ENCODE measurements at regions not wholly inside any gene's neighbourhood (a gene's known extent, or its start where the extent isn't known, plus 50 kb on each side); places are given as distances from the start of the nearest gene placed in this dataset.

DNA sequence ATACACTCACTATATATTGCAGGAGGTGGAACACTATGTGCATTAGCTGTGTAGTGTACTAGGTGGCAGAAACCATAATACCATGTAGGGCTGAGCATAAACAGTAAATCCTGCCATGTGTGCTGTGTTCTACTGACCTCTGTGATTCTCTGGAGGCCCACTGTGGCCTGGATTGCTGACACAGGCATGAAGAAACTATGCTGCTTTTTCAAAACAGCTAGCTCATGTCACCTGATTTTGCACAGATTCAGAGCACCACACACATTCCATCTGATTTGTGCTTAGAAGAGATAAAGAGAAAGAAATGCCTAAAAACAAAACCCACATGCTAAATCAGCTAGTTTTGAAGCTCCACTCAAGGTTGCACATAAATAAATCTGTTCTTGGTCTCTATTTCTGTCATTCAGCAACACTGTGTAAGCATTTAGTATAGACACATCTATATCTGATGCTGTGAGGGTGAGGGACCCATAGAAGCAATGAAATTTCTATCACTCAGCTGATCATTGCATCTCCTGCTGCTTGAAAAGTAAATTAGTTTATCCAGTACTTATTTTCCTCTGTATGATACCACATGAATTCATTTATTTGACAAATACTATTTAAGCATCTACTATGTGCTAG lies 1007.7 kb upstream of the SEMA6D start:
- no peak for DNase-seq (ENCODE audit: insufficient read length)
- no peak for FAIRE-seq
- no peak for TF ChIP-seq POLR2AphosphoS5 (IDR thresholded peaks at IDR 0.05; ENCODE audit: low read depth, low read length)
- TF ChIP-seq POLR2A (IDR thresholded peaks at IDR 0.05; ENCODE audit: low read depth, low read length): no peak
- TF ChIP-seq TAF1 (IDR thresholded peaks at IDR 0.05; ENCODE audit: borderline replicate concordance, low read depth, low read length): no peak

DNA sequence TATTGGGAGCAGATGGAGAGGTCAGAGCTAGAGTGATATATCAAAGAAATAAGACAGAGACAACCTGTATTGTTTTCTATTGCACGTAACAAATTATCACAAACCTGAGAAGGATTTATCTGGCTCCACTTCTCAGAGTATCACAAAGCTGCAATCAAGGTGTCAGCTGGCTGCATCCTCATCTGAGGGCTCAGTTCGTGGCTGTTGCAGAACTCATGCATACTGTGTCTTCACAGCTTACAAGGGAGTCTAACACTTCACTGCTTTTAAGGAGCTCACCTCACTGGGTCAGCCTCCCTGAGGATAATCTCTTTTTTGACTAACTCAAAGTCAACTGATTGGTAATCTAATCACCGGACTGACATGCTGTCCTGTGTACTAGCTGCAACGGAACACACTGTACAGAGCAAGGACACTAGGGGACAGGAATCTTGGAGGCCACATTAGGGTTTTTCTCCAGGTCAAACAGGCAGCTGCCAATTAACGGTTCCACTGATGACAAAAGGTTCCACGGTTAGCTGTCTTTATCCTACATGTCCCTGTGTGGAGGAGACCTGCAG lies 1006.8 kb upstream of the SEMA6D start:
- FAIRE-seq (no peak), DNase-seq (ENCODE audit: insufficient read length) (no peak)

DNA sequence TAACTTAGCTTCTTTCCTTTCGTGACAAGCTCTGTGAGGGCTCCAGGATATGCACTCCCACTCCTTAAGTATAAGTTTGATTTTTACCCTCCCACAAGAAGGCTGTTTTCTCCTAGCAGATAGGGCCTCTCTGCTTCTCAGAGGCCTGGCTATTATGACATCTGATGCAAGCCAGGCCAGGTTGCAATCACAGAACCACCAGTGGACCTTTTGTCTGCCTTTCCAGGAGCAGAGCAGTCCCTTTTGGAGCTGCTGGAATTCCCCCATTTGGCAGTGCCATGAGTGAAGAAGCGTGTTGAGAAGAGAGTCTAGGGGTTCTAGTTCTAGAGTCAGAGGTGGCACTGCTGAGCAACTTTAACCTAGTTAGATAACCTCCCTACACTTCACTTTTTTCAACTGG lies 1004.3 kb upstream of the SEMA6D start:
- no peak for FAIRE-seq
- TF ChIP-seq TAF1 (IDR thresholded peaks at IDR 0.05; ENCODE audit: borderline replicate concordance, low read depth, low read length): no peak
- no peak for TF ChIP-seq POLR2A (IDR thresholded peaks at IDR 0.05; ENCODE audit: low read depth, low read length)
- TF ChIP-seq POLR2AphosphoS5 (IDR thresholded peaks at IDR 0.05; ENCODE audit: low read depth, low read length): no peak
- DNase-seq (ENCODE audit: insufficient read length): no peak

More for the DNA sequence above, 1006.8 kb upstream of the SEMA6D start:
- TF ChIP-seq POLR2A (IDR thresholded peaks at IDR 0.05; ENCODE audit: low read depth, low read length) (no peak), TAF1 (IDR thresholded peaks at IDR 0.05; ENCODE audit: borderline replicate concordance, low read depth, low read length) (no peak), POLR2AphosphoS5 (IDR thresholded peaks at IDR 0.05; ENCODE audit: low read depth, low read length) (no peak)

DNA sequence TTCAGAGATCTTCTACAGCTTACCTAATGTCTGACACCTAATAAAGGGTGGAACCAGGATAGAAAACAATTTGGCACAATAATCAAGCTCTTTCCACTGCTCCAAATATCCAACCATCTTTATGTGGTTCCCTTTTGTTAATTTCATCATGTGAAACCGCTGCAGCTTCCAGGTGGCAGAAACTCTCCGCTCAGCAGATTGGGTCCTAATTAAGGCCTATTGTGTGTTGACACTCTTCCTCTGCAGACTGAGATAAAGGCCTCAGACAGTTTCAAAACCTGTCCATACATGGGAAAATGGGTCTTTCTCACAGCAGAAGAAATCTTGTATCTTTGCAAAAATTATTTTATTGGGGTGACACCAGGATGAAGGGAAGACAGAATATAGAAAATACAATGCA lies 1002.4 kb upstream of the SEMA6D start:
- TF ChIP-seq POLR2AphosphoS5 (IDR thresholded peaks at IDR 0.05; ENCODE audit: low read depth, low read length): no peak
- no peak for TF ChIP-seq POLR2A (IDR thresholded peaks at IDR 0.05; ENCODE audit: low read depth, low read length)
- TF ChIP-seq TAF1 (IDR thresholded peaks at IDR 0.05; ENCODE audit: borderline replicate concordance, low read depth, low read length): no peak
- DNase-seq (ENCODE audit: insufficient read length): no peak
- no peak for FAIRE-seq

DNA sequence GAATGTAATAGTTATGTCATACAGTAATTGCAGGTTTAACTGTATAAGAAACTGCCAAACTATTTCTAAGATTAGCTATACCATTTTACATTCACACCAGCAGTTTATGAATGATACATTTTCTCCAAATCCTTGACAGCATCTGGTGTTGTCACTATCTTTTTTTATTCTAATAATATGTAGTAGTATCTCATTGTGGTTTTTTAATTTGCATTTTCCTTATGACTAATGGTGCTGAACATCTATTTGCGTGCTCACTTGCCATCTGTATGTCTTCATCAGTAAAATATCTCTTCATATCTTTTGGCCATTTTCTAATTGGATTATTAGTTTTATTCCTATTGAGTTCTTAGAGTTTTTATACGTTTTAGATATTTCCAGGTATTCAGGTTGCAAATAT lies 994.0 kb upstream of the SEMA6D start:
- no peak for FAIRE-seq
- TF ChIP-seq POLR2A (IDR thresholded peaks at IDR 0.05; ENCODE audit: low read depth, low read length) (no peak), TAF1 (IDR thresholded peaks at IDR 0.05; ENCODE audit: borderline replicate concordance, low read depth, low read length) (no peak), POLR2AphosphoS5 (IDR thresholded peaks at IDR 0.05; ENCODE audit: low read depth, low read length) (no peak)
- no peak for DNase-seq (ENCODE audit: insufficient read length)

DNA sequence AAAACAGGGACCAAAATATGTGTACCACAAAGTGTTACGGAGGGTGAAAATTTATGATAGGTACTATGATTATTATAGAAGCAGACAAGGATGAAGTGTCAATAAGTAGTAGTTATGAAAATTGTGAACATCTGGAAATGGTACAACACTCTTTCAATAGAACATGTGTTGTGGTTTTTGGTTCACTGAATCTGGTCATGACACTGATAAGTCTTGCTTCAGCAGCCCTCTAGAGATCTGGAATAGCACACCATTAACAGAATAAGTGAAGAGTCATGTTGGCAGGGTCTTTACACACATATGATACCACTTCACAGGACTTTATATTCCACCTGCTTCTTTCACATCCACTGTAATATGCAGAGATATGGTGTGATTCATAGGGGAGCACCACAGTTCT lies 985.2 kb upstream of the SEMA6D start:
- FAIRE-seq: no peak
- no peak for DNase-seq (ENCODE audit: insufficient read length)
- no peak for TF ChIP-seq TAF1 (IDR thresholded peaks at IDR 0.05; ENCODE audit: borderline replicate concordance, low read depth, low read length)
- TF ChIP-seq POLR2AphosphoS5 (IDR thresholded peaks at IDR 0.05; ENCODE audit: low read depth, low read length): no peak
- no peak for TF ChIP-seq POLR2A (IDR thresholded peaks at IDR 0.05; ENCODE audit: low read depth, low read length)

DNA sequence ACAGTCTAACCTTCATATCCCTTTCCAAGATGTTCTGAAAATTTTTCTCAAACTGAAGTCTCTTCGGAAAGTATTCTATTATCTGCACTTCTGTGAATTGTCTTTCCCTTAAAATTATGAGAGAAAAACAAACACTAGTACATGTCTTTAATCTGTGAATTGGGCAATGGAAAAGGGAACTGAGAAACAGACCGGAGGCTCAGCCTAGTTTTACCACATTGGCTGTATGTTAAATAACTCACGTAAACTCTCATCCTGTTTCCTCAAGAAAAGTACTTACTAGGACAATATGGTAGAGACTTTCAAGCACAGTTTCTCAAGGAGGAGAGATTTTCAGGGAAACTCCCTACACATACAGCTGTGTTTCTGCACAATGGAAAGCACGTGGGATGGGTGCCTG lies 982.2 kb upstream of the SEMA6D start:
- FAIRE-seq (no peak), DNase-seq (ENCODE audit: insufficient read length) (no peak)
- no peak for TF ChIP-seq POLR2AphosphoS5 (IDR thresholded peaks at IDR 0.05; ENCODE audit: low read depth, low read length)
- TF ChIP-seq TAF1 (IDR thresholded peaks at IDR 0.05; ENCODE audit: borderline replicate concordance, low read depth, low read length): no peak
- TF ChIP-seq POLR2A (IDR thresholded peaks at IDR 0.05; ENCODE audit: low read depth, low read length): no peak

DNA sequence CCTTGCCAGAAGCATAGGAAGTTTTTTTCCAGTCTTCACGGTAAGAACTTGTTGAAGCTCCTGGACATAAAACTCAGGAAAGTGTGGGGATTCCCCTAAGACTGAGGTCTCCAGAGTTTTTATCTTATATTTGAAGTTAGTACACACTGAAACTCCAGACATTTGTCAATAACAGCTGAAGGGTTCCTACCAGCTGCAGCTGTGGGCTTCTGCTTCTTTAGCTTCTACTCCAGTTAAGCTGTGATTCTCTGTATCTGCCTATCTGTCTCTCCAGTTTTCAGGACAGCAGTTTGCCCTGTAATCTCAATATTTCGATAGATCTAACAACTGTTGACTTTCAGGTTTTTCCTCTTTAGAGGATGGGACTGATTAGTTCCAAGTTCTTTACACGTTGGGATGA lies 966.0 kb upstream of the SEMA6D start:
- no peak for FAIRE-seq
- TF ChIP-seq POLR2A (IDR thresholded peaks at IDR 0.05; ENCODE audit: low read depth, low read length): no peak
- no peak for TF ChIP-seq POLR2AphosphoS5 (IDR thresholded peaks at IDR 0.05; ENCODE audit: low read depth, low read length)
- TF ChIP-seq TAF1 (IDR thresholded peaks at IDR 0.05; ENCODE audit: borderline replicate concordance, low read depth, low read length): no peak
- DNase-seq (ENCODE audit: insufficient read length): no peak

DNA sequence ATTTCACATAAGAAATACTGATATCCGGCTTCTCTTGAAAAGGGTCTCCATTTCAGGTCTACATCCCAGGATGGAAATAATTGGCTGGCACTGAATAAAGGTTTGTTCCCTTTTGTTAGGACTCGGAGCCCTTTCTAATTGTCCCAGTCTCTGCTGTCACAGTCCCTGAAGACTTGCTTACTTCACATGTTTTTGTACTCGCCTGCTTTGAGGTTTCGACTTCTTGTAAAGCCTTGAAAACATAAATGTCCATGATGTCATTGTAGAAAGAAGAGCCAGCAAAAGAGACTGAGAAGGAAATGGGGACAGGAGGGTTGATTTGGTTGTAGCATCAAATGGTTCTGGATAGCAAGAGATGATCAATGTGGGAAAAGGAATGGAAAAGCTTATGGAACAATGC lies 963.4 kb upstream of the SEMA6D start:
- DNase-seq (ENCODE audit: insufficient read length) (no peak), FAIRE-seq (no peak)
- TF ChIP-seq TAF1 (IDR thresholded peaks at IDR 0.05; ENCODE audit: borderline replicate concordance, low read depth, low read length): no peak
- TF ChIP-seq POLR2AphosphoS5 (IDR thresholded peaks at IDR 0.05; ENCODE audit: low read depth, low read length): no peak
- no peak for TF ChIP-seq POLR2A (IDR thresholded peaks at IDR 0.05; ENCODE audit: low read depth, low read length)

DNA sequence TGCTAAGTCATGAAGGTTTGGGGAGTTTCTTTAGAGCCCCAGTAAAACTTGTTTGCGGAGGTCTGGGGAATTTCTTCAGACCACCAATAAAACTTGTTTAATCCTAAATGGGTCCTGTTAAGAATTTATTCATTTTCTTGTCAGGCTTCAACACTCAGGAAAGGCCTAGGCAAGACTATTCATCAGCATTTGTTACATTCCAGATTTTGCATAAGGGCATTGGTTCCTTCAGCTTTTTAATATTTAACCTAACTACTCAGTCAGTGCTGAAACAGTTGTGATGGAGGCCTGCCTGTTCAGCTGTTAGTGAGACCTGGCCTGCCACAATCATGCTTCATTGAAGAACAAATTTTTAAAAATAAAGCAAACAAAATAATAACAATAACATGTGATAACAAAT lies 954.2 kb upstream of the SEMA6D start:
- FAIRE-seq (no peak), DNase-seq (ENCODE audit: insufficient read length) (no peak)
- no peak for TF ChIP-seq POLR2A (IDR thresholded peaks at IDR 0.05; ENCODE audit: low read depth, low read length)
- no peak for TF ChIP-seq TAF1 (IDR thresholded peaks at IDR 0.05; ENCODE audit: borderline replicate concordance, low read depth, low read length)
- no peak for TF ChIP-seq POLR2AphosphoS5 (IDR thresholded peaks at IDR 0.05; ENCODE audit: low read depth, low read length)

DNA sequence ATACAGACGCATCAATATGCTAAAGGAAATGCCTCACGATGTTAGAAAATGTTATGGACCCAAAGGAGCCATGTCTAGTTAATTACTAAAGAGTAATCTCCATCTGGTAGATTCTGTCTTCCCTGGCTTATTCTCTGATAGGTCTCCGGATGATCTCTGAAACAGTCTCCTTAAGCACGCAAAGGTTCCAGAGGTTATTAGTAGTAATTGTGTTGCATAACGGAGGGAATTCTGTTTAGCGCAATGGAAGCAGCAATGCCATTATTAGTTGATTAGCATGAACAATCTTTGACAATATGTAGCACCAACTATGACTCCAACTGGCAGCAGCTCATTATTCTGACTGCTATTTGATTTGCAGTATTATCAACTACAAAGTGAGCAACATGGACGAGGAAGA lies 952.5 kb upstream of the SEMA6D start:
- no peak for TF ChIP-seq TAF1 (IDR thresholded peaks at IDR 0.05; ENCODE audit: borderline replicate concordance, low read depth, low read length)
- no peak for DNase-seq (ENCODE audit: insufficient read length)
- no peak for FAIRE-seq

DNA sequence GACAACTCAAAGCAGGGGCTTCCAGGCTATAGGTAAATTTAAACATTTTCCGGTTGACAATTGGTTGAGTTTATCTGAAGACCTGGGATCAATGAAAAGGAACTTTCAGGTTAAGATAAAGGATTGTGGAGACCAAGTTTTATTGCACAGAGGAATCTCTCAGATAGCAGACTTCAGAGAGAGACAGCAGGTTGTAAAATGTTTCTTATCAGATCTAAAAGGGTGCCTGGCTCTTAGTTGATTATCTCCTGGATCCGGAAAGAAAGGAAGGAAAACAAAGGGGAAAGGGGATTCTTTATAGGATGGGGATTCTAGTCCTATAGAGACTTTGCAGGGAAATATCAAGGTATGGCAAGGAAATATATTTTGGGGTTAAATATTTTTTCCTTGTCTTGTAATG lies 951.3 kb upstream of the SEMA6D start:
- FAIRE-seq (no peak), DNase-seq (ENCODE audit: insufficient read length) (no peak)
- TF ChIP-seq POLR2A (IDR thresholded peaks at IDR 0.05; ENCODE audit: low read depth, low read length) (no peak), POLR2AphosphoS5 (IDR thresholded peaks at IDR 0.05; ENCODE audit: low read depth, low read length) (no peak), TAF1 (IDR thresholded peaks at IDR 0.05; ENCODE audit: borderline replicate concordance, low read depth, low read length) (no peak)

Data from GM12892 (cell line).